ENCODE measurements at regions not wholly inside any gene's neighbourhood (a gene's known extent, or its start where the extent isn't known, plus 50 kb on each side); places are given as distances from the start of the nearest gene placed in this dataset.

GRCh38 chr10:80861882-80862281 is 324.2 kb downstream of the SH2D4B start:
- TF ChIP-seq POLR2A (IDR thresholded peaks at IDR 0.05), result no peak
- TF ChIP-seq, protein P1, sequence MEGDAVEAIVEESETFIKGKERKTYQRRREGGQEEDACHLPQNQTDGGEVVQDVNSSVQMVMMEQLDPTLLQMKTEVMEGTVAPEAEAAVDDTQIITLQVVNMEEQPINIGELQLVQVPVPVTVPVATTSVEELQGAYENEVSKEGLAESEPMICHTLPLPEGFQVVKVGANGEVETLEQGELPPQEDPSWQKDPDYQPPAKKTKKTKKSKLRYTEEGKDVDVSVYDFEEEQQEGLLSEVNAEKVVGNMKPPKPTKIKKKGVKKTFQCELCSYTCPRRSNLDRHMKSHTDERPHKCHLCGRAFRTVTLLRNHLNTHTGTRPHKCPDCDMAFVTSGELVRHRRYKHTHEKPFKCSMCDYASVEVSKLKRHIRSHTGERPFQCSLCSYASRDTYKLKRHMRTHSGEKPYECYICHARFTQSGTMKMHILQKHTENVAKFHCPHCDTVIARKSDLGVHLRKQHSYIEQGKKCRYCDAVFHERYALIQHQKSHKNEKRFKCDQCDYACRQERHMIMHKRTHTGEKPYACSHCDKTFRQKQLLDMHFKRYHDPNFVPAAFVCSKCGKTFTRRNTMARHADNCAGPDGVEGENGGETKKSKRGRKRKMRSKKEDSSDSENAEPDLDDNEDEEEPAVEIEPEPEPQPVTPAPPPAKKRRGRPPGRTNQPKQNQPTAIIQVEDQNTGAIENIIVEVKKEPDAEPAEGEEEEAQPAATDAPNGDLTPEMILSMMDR (IDR thresholded peaks at IDR 0.05), result no peak
- no peaks in the 10 kb centered on the region for H3K36me3 ChIP-seq
- H3K27ac ChIP-seq, result no peak overlapping the region
- no peak overlapping the region for H3K4me3 ChIP-seq
- H3K27me3 ChIP-seq, result no peaks in the 10 kb centered on the region
- H3K9me3 ChIP-seq, result no peaks in the 10 kb centered on the region
- DNase-seq, result no peak
- H3K4me1 ChIP-seq, result no peaks in the 10 kb centered on the region

GRCh38 chr10:80870282-80870681 is 332.6 kb downstream of the SH2D4B start:
- TF ChIP-seq, protein P1 (IDR thresholded peaks at IDR 0.05), result no peak
- no peak for TF ChIP-seq POLR2A (IDR thresholded peaks at IDR 0.05)
- no peak overlapping the region for H3K4me3 ChIP-seq
- no peaks in the 10 kb centered on the region for H3K36me3 ChIP-seq
- H3K9me3 ChIP-seq, result no peaks in the 10 kb centered on the region
- H3K27me3 ChIP-seq, result no peaks in the 10 kb centered on the region
- DNase-seq, result no peak
- no peak overlapping the region for H3K27ac ChIP-seq
- H3K4me1 ChIP-seq, result no peaks in the 10 kb centered on the region

GRCh38 chr10:80871083-80871482 is 333.4 kb downstream of the SH2D4B start:
- no peak for TF ChIP-seq POLR2A (IDR thresholded peaks at IDR 0.05)
- TF ChIP-seq, protein P1 (IDR thresholded peaks at IDR 0.05), result no peak
- no peaks in the 10 kb centered on the region for H3K27me3 ChIP-seq
- H3K36me3 ChIP-seq, result no peaks in the 10 kb centered on the region
- no peaks in the 10 kb centered on the region for H3K9me3 ChIP-seq
- DNase-seq, result no peak
- H3K4me1 ChIP-seq, result no peaks in the 10 kb centered on the region
- no peak overlapping the region for H3K4me3 ChIP-seq
- H3K27ac ChIP-seq, result no peak overlapping the region

GRCh38 chr10:80878330-80878729 is 340.6 kb downstream of the SH2D4B start:
- Histone ChIP-seq H3K4me1 (no peaks in the 10 kb centered on the region), H3K27ac (no peak overlapping the region), H3K27me3 (no peaks in the 10 kb centered on the region), H3K9me3 (no peaks in the 10 kb centered on the region), H3K36me3 (no peaks in the 10 kb centered on the region), H3K4me3 (no peak overlapping the region)
- no peak for DNase-seq
- TF ChIP-seq, protein P1 (IDR thresholded peaks at IDR 0.05), result no peak
- no peak for TF ChIP-seq POLR2A (IDR thresholded peaks at IDR 0.05)

- no peak overlapping the region for H3K27ac ChIP-seq
- no peak for DNase-seq
Measured at GRCh38 chr10:80890146-80890545, 352.4 kb downstream of the SH2D4B start.

More at GRCh38 chr10:80890146-80890545, 352.4 kb downstream of the SH2D4B start:
- Histone ChIP-seq H3K27me3 (no peaks in the 10 kb centered on the region), H3K36me3 (no peaks in the 10 kb centered on the region), H3K9me3 (no peaks in the 10 kb centered on the region), H3K4me3 (no peak overlapping the region), H3K4me1 (no peaks in the 10 kb centered on the region)
- no peak for TF ChIP-seq POLR2A (IDR thresholded peaks at IDR 0.05)
- TF ChIP-seq, protein P1 (IDR thresholded peaks at IDR 0.05), result no peak
